HepG2 (cell line): ENCODE measurements at regions not wholly inside any gene's neighbourhood (a gene's known extent, or its start where the extent isn't known, plus 50 kb on each side); places are given as distances from the start of the nearest gene placed in this dataset.

Experiments used
- ATAC-seq: fragments of 200-7000 bp; cut with Tn5 transposase; 3 replicates; pipeline ENCODE4 v1.9.1; 2020; ENCODE audit warnings: mild to moderate bottlenecking, moderate library complexity
- BruUV-seq: library from RNA; stranded (reverse); fragments of 400-500 nt; replicated peaks from 2 replicates; lab custom pipeline; 2021; lab: Mats Ljungman, UMichigan
- CTCF ChIA-PET: fragments of 300-600 bp; formaldehyde crosslinking; extraction: SDS; loops from one replicate; lab custom pipeline; 2021; ENCODE audit warnings: low total read pairs, inconsistent platforms, low intra/inter-chr PET ratio; lab: Yijun Ruan, JAX
- POLR2A ChIA-PET: fragments of 350-600 bp; sonication (Branson Sonifier 250); formaldehyde crosslinking; loops from one replicate; lab custom pipeline; 2020; ENCODE audit warnings: antibody characterized with exemption, inconsistent platforms; lab: Yijun Ruan, JAX
- DNase-seq: peaks from one replicate; pipeline ENCODE4 v3.0.0-alpha.2; 2015; ENCODE audit warnings: low spot score
- FAIRE-seq: peaks from 3 replicates; lab custom pipeline; 2011; peaks lifted over from hg19 to GRCh38; lab: Jason Lieb, UNC
- H2AFZ ChIP-seq: one replicate; pipeline ENCODE4 v1.6.1; 2011; ENCODE audit warnings: low read length, inconsistent platforms
- H3K27ac ChIP-seq: fragments of 300-600 bp; 3 replicates; pipeline ENCODE4 v1.8.0; 2011; ENCODE audit warnings: mixed run types, mild to moderate bottlenecking, mixed read lengths, low read length, inconsistent platforms; ENCODE audit not compliant: insufficient read depth; ENCODE audit errors: extremely low read length
- H3K27me3 ChIP-seq, 2 experiments: fragments of 200-600 bp in 1 of 2; 2 replicates in 1 of 2; 3 replicates in 1 of 2; pipeline versions ENCODE4 v1.6.0 to v1.8.0; 2011; ENCODE audit warnings: low read length in 2 of 2, mild to moderate bottlenecking in 2 of 2, moderate library complexity in 2 of 2, inconsistent platforms in 1 of 2; ENCODE audit not compliant: insufficient read depth in 2 of 2, control insufficient read depth in 1 of 2
- H3K36me3 ChIP-seq, 2 experiments: fragments of 200-600 bp in 1 of 2; replicated peaks in 1 of 2; 2 replicates in 1 of 2; 3 replicates in 1 of 2; pipeline versions ENCODE4 v1.5.1 to v1.8.0; 2011; ENCODE audit warnings: low read length in 2 of 2, inconsistent platforms in 1 of 2; ENCODE audit not compliant: insufficient read depth in 2 of 2, control insufficient read depth in 1 of 2
- H3K4me1 ChIP-seq: 2 replicates; pipeline ENCODE4 v1.5.1; 2012; ENCODE audit warnings: low read length, inconsistent platforms; ENCODE audit not compliant: insufficient read depth
- H3K4me2 ChIP-seq: 2 replicates; pipeline ENCODE4 v1.6.0; 2011; ENCODE audit warnings: low read depth, low read length, inconsistent platforms
- H3K4me3 ChIP-seq, 3 experiments: fragments of 200-600 bp in 1 of 3; sonication (generic), shearing (Covaris generic) in 1 of 3; replicated peaks in 1 of 3; 2 replicates each; pipeline ENCODE4 v1.5.1; 2011 to 2016; ENCODE audit warnings: low read length in 3 of 3, inconsistent platforms in 2 of 3, low read depth in 2 of 3, mild to moderate bottlenecking in 2 of 3, control low read depth in 1 of 3, mixed read lengths in 1 of 3; ENCODE audit not compliant: insufficient read depth in 1 of 3
- H3K79me2 ChIP-seq: one replicate; pipeline ENCODE4 v1.6.1; 2011; ENCODE audit warnings: low read length, inconsistent platforms; ENCODE audit not compliant: insufficient read depth
- H3K9ac ChIP-seq: 2 replicates; pipeline ENCODE4 v1.6.0; 2011; ENCODE audit warnings: mild to moderate bottlenecking, low read depth, low read length, inconsistent platforms; ENCODE audit not compliant: insufficient read depth
- H3K9me3 ChIP-seq: 2 replicates; pipeline ENCODE4 v1.5.1; 2012; ENCODE audit warnings: mild to moderate bottlenecking, low read length
- H4K20me1 ChIP-seq: 2 replicates; pipeline ENCODE4 v1.6.0; 2011; ENCODE audit warnings: inconsistent platforms, mild to moderate bottlenecking, low read length, moderate library complexity; ENCODE audit not compliant: insufficient read depth
- AGO2 ChIP-seq: fragments of 200-400 bp; formaldehyde crosslinking; optimal IDR thresholded peaks from 2 replicates; pipeline ENCODE3; 2017; ENCODE audit warnings: mild to moderate bottlenecking, low read depth, low read length, moderate library complexity
- POLR2AphosphoS5 ChIP-seq: IDR thresholded peaks from 2 replicates; pipeline ENCODE4 v1.6.1; 2012; ENCODE audit warnings: low read depth, low read length
- RAD21 ChIP-seq: fragments of 450-650 bp; formaldehyde crosslinking; IDR thresholded peaks from 2 replicates; pipeline ENCODE4 v1.5.0; 2020; ENCODE audit warnings: mild to moderate bottlenecking
- THAP11 ChIP-seq: IDR thresholded peaks from 2 replicates; pipeline ENCODE4 v1.6.1; 2016; ENCODE audit warnings: missing biosample characterization, missing genetic modification reagents
- ZNF225 ChIP-seq: sonication (generic); formaldehyde crosslinking; IDR thresholded peaks from 2 replicates; pipeline ENCODE4 v1.4.0; 2020; ENCODE audit warnings: mild to moderate bottlenecking, missing genetic modification reagents
- ZNF33B ChIP-seq: sonication (generic); formaldehyde crosslinking; IDR thresholded peaks from 2 replicates; pipeline ENCODE4 v1.5.1; 2020; ENCODE audit warnings: mild to moderate bottlenecking, missing genetic modification reagents
- ZNF430 ChIP-seq: sonication (generic); formaldehyde crosslinking; IDR thresholded peaks from 2 replicates; pipeline ENCODE4 v1.9.0; 2021; ENCODE audit warnings: mild to moderate bottlenecking, missing genetic modification reagents
- ZNF749 ChIP-seq: sonication (generic); formaldehyde crosslinking; IDR thresholded peaks from 2 replicates; pipeline ENCODE4 v1.8.0; 2022; ENCODE audit warnings: mild to moderate bottlenecking, missing genetic modification reagents, moderate library complexity, borderline replicate concordance
- WGBS: methylation state at CpG from one replicate; pipeline ENCODE4 v1.1.6; 2017; ENCODE audit warnings: low lambda C conversion rate; 5-methylcytosine and 5-hydroxymethylcytosine counted together
- in situ Hi-C: cut with HindIII; loops from 2 replicates; pipeline ENCODE4 v1.10.0; 2017; ENCODE audit warnings: low pct_unique_long_range_greater_than_20kb; ENCODE audit not compliant: extremely low pct_ligation_motif_present
- intact Hi-C: fragments of 100-400 bp; cut with micrococcal nuclease; formaldehyde crosslinking; loops from one replicate; pipeline ENCODE4 v1.10.0; 2022; ENCODE audit not compliant: unreplicated experiment
- TF ChIP-seq, protein P1 (sequence below): sonication (generic); formaldehyde crosslinking; IDR thresholded peaks from one replicate; pipeline ENCODE4 v1.5.1; 2020; ENCODE audit warnings: mild to moderate bottlenecking, missing genetic modification reagents; ENCODE audit errors: not compliant biosample characterization
- TF ChIP-seq, protein P2 (sequence below): sonication (generic); formaldehyde crosslinking; IDR thresholded peaks from 2 replicates; pipeline ENCODE4 v1.4.0; 2020; ENCODE audit warnings: missing genetic modification reagents
- TF ChIP-seq, protein P3 (sequence below): sonication (generic); formaldehyde crosslinking; IDR thresholded peaks from 2 replicates; pipeline ENCODE4 v1.4.0; 2020; ENCODE audit warnings: mild to moderate bottlenecking, low read depth, missing genetic modification reagents

DNA sequence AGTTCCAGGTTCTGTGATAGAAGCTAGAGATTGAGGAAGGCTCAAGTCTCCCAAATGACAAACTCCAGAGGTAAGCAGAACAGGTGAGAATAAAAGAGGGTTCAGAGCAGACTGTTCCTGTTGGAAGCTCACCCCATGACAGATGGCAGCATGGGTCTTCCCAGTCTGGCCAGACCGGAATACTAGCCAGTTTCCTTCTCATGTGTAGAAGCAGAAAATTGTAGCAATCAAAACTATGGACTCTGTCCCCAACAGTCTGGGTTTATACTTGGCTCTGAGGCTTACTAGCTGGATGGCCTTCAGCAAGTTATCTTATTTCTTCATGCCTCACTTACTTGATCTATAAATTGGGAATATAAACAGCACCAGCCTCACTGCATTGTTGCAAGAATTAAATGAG lies 494.8 kb downstream of the MN1 start:
- WGBS, result no CpG with 5 or more reads among the region's 1 CpG
- Histone ChIP-seq H3K4me1 (no peaks in the 10 kb centered on the region), H3K36me3 (no peaks in the 10 kb centered on the region), H3K4me2 (no peak overlapping the region), H3K27ac (no peak overlapping the region), H3K4me3 (no peak overlapping the region), H3K79me2 (no peaks in the 10 kb centered on the region), H2AFZ (no peak overlapping the region), H3K9ac (no peak overlapping the region), H3K9me3 (no peaks in the 10 kb centered on the region; the same call in 1 of the 2 replicates), H3K27me3 (no peaks in the 10 kb centered on the region), H4K20me1 (no peaks in the 10 kb centered on the region)
- in situ Hi-C loops, result no loop called here
- CTCF ChIA-PET, result no interaction called here
- intact Hi-C loops, result no loop called here
- FAIRE-seq (no peak), DNase-seq (no peak), ATAC-seq (no peak)
- POLR2A ChIA-PET, result no interaction called here
- no TSS peak for BruUV-seq
- TF ChIP-seq POLR2AphosphoS5, result no peak
- no peak for TF ChIP-seq ZNF749
- TF ChIP-seq, protein P1, sequence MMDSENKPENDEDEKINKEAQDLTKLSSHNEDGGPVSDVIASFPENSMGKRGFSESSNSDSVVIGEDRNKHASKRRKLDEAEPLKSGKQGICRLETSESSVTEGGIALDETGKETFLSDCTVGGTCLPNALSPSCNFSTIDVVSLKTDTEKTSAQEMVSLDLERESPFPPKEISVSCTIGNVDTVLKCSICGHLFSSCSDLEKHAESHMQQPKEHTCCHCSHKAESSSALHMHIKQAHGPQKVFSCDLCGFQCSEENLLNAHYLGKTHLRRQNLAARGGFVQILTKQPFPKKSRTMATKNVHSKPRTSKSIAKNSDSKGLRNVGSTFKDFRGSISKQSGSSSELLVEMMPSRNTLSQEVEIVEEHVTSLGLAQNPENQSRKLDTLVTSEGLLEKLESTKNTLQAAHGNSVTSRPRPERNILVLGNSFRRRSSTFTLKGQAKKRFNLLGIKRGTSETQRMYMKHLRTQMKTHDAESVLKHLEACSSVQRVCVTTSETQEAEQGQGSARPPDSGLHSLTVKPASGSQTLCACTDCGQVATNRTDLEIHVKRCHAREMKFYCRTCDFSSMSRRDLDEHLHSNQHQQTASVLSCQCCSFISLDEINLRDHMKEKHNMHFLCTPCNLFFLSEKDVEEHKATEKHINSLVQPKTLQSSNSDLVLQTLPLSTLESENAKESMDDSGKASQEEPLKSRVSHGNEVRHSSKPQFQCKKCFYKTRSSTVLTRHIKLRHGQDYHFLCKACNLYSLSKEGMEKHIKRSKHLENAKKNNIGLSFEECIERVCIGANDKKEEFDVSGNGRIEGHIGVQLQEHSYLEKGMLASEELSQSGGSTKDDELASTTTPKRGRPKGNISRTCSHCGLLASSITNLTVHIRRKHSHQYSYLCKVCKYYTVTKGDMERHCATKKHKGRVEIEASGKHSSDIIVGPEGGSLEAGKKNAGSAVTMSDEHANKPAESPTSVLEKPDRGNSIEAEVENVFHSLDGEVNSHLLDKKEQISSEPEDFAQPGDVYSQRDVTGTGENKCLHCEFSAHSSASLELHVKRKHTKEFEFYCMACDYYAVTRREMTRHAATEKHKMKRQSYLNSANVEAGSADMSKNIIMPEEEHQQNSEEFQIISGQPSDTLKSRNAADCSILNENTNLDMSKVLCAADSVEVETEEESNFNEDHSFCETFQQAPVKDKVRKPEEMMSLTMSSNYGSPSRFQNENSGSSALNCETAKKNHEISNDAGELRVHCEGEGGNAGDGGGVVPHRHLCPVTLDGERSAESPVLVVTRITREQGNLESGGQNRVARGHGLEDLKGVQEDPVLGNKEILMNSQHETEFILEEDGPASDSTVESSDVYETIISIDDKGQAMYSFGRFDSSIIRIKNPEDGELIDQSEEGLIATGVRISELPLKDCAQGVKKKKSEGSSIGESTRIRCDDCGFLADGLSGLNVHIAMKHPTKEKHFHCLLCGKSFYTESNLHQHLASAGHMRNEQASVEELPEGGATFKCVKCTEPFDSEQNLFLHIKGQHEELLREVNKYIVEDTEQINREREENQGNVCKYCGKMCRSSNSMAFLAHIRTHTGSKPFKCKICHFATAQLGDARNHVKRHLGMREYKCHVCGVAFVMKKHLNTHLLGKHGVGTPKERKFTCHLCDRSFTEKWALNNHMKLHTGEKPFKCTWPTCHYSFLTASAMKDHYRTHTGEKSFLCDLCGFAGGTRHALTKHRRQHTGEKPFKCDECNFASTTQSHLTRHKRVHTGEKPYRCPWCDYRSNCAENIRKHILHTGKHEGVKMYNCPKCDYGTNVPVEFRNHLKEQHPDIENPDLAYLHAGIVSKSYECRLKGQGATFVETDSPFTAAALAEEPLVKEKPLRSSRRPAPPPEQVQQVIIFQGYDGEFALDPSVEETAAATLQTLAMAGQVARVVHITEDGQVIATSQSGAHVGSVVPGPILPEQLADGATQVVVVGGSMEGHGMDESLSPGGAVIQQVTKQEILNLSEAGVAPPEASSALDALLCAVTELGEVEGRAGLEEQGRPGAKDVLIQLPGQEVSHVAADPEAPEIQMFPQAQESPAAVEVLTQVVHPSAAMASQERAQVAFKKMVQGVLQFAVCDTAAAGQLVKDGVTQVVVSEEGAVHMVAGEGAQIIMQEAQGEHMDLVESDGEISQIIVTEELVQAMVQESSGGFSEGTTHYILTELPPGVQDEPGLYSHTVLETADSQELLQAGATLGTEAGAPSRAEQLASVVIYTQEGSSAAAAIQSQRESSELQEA, result no peak
- TF ChIP-seq, protein P2, sequence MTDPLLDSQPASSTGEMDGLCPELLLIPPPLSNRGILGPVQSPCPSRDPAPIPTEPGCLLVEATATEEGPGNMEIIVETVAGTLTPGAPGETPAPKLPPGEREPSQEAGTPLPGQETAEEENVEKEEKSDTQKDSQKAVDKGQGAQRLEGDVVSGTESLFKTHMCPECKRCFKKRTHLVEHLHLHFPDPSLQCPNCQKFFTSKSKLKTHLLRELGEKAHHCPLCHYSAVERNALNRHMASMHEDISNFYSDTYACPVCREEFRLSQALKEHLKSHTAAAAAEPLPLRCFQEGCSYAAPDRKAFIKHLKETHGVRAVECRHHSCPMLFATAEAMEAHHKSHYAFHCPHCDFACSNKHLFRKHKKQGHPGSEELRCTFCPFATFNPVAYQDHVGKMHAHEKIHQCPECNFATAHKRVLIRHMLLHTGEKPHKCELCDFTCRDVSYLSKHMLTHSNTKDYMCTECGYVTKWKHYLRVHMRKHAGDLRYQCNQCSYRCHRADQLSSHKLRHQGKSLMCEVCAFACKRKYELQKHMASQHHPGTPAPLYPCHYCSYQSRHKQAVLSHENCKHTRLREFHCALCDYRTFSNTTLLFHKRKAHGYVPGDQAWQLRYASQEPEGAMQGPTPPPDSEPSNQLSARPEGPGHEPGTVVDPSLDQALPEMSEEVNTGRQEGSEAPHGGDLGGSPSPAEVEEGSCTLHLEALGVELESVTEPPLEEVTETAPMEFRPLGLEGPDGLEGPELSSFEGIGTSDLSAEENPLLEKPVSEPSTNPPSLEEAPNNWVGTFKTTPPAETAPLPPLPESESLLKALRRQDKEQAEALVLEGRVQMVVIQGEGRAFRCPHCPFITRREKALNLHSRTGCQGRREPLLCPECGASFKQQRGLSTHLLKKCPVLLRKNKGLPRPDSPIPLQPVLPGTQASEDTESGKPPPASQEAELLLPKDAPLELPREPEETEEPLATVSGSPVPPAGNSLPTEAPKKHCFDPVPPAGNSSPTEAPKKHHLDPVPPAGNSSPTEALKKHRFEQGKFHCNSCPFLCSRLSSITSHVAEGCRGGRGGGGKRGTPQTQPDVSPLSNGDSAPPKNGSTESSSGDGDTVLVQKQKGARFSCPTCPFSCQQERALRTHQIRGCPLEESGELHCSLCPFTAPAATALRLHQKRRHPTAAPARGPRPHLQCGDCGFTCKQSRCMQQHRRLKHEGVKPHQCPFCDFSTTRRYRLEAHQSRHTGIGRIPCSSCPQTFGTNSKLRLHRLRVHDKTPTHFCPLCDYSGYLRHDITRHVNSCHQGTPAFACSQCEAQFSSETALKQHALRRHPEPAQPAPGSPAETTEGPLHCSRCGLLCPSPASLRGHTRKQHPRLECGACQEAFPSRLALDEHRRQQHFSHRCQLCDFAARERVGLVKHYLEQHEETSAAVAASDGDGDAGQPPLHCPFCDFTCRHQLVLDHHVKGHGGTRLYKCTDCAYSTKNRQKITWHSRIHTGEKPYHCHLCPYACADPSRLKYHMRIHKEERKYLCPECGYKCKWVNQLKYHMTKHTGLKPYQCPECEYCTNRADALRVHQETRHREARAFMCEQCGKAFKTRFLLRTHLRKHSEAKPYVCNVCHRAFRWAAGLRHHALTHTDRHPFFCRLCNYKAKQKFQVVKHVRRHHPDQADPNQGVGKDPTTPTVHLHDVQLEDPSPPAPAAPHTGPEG (CRISPR knock-in tag), result no peak
- TF ChIP-seq ZNF225 (CRISPR knock-in tag), result no peak
- TF ChIP-seq AGO2, result no peak
- no peak for TF ChIP-seq ZNF33B (CRISPR knock-in tag)
- TF ChIP-seq, protein P3, sequence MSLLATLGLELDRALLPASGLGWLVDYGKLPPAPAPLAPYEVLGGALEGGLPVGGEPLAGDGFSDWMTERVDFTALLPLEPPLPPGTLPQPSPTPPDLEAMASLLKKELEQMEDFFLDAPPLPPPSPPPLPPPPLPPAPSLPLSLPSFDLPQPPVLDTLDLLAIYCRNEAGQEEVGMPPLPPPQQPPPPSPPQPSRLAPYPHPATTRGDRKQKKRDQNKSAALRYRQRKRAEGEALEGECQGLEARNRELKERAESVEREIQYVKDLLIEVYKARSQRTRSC (CRISPR knock-in tag), result no peak
- no peak for TF ChIP-seq THAP11
- no peak for TF ChIP-seq ZNF430 (CRISPR knock-in tag)
- TF ChIP-seq RAD21 (CRISPR knock-in tag), result no peak
